ENCODE measurements at regions not wholly inside any gene's neighbourhood (a gene's known extent, or its start where the extent isn't known, plus 50 kb on each side); places are given as distances from the start of the nearest gene placed in this dataset.
"Not testable (repeated sequence)": the region's sequence is repeated elsewhere in the genome, so short reads cannot be mapped to it uniquely, and the experiment has no call there.

DNA sequence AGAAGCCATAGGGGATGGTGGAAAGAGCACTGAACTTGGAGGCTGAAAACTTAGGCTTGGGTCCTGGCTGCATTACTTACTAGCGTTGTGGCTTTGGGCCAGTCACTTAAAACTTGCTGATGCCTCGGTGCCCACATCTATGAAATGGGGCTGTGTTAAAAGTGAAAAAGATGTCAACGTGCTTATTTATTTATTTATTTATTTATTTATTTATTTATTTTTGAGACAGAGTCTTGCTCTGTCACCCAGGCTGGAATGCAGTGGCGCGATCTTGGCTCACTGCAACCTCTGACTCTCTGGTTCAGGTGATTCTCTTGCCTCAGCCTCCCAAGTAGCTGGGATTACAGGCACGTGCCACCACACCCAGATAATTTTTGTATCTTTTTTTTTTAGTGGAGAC, 94.3 kb downstream of the MRM1 start:
- not testable (repeated sequence) for DNase-seq (ENCODE audit: low read depth)

DNA sequence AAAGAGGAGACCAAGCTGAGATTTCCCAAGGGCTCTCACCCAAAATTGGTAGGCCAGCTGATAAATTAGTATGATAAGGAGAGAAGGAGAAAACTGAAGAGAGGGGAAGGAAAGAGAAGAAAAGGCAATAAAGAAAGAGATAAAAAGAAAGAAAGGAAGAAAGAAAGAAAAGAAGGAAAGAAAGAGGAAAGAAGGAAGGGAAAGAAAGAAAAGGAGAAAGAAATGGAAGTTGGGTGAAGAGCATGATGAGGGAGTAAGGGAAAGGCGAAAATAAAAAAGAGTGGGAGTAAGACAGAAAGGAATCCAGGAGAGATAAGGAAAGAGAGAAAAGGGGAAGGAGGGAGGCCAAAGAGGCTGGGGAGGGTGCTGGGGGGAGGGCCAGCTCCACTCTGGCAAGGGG, 95.4 kb downstream of the MRM1 start:
- no peak for DNase-seq (ENCODE audit: low read depth)

DNA sequence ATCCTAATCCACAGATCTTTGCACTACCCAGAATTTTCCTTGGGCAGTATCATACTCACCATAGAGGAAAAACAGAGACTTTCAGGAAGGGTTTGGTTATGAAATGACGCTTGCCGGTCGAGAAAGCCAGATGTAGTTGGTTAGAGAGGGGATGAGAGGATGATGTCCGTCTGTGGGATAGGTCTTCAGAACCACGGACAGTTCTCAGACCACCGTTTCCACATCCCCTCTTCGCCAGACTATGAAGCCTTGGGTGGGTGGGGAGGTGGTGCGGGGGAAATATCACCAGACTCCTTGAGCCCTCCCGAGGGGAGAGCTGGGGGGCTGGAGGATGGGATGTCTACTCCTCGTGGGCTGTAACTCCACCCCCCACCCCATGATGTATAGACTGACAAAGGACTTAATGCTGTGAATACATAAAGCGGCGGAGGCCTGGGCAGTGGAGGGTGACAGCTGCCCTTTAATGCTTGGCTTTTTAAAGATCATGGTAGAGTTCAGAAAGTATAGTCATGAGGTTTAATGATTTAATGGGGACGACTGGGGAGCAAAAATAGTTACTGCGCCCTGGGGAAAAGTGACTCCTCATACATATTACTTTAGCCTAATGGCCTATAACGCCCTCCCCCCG, 96.6 kb downstream of the MRM1 start:
- DNase-seq (ENCODE audit: low read depth), result no peak

DNA sequence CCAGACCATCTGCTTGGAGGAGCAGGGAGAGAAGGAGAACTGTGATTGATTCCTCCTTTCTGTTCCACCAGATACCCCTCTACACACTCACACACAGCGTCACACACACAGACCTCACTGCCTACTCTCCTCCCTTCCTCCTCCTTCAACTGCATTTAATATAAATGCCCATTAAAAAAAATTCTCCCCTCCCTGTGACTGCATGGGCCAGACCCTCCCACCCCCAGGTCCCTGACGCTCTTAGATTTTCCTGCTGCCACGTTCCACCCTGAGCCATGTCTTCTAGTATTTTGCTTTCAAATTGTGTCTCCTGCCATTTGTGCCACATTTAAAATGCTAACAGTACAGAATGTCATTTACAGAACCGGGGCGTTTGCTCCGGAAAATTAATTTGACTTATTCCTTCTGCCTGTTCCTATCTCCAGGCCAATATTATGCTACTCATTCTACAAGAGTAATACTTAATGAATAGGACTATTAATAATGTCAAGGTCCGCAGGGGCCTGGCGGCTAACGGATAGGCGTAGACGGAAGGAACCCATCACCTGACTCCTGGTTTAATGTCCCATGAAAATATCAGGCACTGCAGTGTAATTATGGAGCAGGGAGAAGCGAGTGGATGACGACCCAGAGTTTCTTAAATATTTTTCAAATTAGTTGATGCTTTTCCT, 100.2 kb downstream of the MRM1 start:
- no peak for DNase-seq (ENCODE audit: low read depth)

DNA sequence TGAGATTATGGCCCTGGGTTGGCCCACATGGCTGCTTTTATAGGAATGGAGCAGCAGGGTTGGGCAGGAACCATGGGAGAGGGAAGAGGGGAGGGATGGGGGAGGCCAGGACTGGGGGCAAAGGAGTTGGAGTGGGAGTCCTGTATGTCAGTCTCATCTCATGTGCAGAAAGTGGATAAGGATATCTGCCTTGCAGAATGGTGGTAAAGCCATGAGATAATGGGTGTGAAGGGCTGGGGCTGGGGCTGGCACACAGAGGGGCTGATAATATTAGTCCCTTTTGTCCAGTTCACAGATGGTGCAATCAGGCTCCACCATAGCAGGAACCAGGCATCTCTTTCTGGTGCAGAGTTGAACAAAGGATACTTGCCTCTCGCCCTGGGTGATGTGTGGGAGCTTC, 101.3 kb downstream of the MRM1 start:
- no peak for DNase-seq (ENCODE audit: low read depth)

DNA sequence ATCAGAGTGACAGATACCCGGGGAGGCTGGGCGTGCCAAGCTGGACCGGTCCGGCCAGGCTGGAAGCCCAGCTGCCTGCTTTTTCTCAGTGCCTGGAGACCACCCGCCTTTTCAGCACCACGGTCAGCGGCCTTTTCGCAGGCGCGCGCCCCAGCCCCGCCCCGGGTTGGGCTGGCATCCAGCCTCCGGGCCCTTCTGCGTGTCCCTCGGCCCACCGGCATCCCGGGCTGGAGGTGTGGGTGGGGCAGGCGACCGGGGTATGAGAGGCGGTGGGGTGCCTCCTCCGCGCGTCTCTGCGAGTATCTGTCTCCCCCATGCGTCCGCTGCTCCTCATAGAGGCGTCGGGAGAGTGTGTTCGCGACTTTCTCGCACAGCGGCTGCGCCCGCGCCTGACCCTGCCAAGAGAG, 102.5 kb downstream of the MRM1 start:
- DNase-seq (ENCODE audit: low read depth), result no peak

DNA sequence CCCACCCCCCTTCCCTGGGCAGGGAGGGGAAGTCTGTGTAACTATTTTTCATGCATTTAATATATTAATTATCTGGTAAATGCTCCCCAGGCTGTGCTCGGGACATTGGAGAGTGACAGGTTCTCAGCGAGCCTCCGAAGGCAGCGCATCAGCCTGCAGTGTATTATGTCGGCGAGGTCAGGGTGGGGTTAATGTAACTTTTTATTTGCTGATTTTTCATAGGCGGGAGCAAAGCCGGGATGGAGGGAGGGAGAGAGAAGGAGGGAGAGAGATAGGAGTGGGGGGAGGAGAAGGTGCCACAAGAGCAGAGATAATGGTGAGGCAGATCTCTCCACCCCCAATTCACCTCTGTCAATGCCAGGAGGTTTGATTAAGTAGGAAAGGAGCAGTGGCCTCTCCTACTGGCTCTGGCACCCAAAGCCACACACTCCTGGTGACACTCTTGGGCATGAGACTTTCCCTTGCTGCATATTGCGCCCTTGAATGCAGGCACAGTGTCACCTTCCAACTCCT, 104.0 kb downstream of the MRM1 start:
- DNase-seq (ENCODE audit: low read depth), result no peak

DNA sequence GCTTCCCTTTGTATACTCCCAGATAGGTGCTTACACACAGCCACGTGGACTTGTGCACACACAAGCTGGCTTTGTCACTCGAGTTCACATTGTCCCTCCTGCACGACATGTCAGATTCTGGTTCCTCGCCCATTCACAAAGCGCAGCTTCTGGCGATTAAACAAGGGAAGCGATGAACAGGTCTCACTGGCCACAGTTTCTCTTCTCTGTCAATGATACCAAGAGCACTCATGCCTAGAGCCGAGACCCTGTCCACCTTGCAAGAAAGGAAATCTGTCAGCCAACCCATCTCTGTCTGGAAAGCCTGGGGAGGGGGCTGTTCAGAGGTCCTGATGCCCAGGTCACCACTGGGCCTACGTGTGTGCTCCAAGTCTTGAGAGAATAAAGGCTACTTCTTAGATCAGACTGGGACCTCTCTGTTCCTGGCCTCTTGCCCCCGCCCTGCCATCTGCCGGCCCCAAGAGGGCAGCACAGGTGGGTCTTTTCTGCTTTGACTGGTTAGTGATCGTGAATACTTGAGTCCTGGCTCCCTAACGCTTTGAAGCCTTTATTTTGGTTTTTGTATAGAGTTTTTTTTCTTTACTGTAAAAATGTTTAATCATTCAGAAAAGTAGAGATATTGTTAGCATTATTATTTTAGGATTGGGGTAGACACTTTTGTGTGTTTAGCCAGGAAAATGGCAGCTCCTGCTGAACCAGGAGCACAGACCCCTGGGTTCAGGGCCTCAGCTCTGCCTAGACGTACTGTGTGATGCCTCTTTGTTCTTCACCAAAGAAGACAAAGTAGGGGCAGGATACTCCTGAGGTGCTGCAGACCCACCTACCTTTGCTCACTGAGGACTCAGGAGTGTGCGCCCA, 104.7 kb downstream of the MRM1 start:
- no peak for DNase-seq (ENCODE audit: low read depth)

DNA sequence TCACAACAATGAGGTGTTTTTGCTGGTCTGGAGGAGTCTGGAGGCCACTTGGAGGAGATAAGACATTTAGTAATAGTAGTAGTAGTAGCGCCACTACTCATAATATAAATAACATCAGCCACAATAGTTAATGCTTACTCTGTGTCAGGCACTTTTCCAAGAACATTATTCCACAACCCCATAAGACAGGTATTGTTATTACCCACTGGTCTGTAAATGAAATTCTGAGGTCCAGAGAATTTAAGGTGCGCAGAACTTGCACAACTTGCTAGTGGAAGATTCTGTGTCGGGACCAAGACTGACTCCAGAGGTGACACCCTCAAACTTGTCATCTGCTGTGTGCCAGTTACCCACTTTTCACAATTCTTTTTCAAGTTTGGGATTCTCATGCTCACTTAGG, 106.5 kb downstream of the MRM1 start:
- DNase-seq (ENCODE audit: low read depth), result no peak

DNA sequence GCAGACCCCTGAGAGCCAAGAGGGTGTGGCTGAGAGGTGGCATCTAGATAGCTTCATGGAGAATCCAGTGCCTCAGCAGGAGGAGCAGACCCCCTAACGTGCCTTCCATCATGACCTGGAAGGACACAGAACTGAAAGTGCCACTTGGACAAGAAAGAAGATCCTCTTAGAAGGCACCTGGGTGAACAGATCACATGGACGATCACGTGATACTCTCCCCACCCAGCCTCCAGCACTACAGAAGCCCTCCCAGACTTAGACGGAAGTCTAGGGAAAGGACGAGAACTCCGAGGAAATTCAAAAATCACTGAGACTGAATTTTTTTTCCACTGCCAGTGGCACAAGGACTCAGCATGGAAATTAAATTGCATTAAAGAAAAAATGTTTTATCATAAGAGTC, 113.4 kb downstream of the MRM1 start:
- no peak for DNase-seq (ENCODE audit: low read depth)

DNA sequence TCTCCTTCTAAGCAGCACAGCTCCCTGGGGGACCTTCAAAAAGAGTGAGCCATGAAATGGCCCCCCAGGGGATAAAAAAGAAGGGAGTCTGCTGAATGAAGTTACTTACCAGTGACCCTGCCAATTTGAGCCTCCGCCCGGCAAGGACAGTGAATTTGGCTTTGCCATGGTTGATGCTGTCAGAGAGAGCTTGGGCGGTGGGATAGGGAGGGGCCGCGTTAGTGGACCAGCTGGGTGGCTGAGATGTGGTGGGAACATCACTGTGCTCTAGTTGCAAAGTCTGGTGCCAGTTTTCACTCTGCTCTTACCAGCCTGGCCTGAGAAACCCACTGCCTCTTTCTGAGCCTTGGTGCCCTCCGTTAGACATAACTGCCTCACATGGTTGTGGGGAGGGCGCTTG, 114.6 kb downstream of the MRM1 start:
- DNase-seq (ENCODE audit: low read depth), result no peak

DNA sequence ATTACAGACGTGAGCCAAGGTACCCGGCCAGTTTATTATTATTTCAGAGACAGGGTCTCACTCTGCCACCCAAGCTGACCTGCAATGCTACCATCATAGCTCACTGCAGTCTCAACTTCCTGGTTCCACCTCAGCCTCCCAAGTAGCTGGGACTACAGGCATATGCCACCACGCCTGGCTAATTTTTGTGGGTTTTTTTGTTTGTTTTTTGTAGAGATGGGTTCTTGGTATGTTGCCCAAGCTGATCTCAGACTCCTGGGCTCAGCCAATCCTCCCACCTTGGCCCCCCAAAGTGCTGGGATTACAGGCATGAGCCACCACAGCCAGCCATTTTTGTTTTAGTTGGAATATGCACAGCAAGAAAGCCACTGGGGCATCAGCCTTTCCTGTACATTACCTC, 115.7 kb downstream of the MRM1 start:
- DNase-seq (ENCODE audit: low read depth), result no peak

DNA sequence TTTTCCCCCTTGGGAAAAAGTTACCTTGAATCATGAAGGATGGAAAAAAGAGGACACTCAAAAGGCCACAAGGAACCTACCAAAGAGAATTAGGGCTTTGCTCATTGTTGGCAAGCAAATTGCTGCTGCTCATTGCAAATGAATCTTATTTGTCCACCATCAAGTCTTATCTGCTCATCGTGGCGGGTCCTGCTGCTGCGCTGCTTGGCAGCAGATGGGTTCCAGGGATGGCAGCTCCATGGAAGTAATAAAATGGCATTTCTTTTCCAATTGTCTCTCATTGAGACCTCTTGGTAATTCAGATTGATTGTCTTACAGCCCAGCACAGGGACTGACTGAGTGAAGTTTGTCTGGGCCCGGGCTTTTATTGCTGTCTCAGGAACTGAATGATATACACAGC, 118.7 kb downstream of the MRM1 start:
- no peak for DNase-seq (ENCODE audit: low read depth)

DNA sequence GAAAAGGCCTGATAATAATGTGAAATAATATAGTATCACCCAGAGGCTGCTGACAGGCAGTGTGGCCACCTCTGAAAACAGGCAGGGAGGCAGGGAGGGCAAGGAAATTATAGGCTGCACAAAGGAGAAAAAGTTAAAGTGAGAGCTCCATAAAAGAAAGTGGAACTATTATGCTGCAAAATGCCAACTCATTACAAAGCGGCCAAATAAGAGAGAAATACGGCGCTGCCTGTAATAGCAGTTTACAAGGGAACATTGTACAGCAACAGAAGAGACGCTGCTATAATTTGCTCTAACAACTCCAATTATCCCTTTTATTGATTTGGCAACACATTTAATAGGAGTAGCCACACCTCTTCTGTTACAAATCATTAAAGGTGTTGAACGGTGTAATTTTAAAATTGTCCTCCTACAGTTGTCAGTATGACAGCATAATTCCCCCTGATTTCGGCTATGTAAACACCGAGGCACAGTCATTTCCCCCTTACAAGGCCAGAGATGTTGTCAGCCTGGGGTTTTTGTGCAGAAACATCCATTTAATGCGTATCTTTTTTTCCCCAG, 120.3 kb downstream of the MRM1 start:
- DNase-seq (ENCODE audit: low read depth), result no peak

DNA sequence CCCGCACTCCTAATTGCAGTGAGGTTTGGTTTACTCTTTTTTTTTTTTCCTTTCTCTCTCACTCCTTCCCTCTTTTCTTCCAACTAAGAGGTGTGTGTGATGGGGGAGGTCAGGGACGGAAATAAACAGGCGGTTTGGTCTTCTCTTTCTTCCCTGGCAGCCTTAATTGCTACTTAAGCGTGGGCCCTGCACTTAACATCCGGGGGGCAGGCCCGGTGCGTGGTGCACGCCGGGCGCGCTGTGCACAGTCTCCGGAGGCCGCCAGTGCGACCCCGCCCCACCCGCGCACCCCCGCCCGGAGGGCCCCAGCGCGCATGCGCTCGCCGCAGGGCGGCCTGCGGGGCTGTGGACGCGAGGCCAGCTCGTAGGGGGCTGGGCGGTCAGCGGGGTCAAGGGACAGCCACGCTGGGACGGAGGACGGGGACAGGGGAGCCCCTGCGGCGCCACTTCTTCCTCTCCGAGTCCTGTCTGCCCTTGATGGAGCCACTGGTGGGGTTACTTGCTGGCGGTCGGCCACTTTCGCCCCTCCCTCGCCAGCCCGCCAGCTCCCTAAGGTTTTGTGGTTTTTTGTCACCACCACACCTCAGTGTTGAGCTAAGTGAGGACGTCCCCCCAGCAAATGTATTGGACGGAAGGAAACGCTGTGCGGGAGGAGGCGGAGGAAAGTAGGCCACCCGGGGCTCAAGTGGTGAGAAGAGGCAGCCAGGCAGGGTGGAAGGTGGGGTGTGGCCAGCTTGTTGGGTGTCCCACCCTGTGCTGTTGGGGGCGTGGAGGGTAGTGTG, 120.9 kb downstream of the MRM1 start:
- no peak for DNase-seq (ENCODE audit: low read depth)

DNA sequence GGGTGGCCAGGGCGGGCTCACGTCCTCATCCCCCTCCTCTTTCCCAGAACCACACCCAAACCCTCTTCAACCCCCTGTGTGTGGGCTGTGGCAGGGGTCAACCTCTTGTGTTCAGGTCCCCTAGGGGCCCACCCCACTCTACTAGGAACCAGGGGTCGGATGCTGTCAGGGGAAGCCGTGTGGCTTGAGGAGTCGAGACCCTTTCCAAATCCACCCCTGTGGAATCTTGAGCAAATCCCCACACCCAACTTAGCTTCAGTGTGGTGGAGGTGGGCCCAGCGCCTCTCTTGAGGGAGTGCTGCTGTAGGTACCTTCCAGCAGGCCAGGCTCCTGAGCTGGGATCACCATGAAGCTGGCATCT, 121.5 kb downstream of the MRM1 start:
- DNase-seq (ENCODE audit: low read depth), result no peak

DNA sequence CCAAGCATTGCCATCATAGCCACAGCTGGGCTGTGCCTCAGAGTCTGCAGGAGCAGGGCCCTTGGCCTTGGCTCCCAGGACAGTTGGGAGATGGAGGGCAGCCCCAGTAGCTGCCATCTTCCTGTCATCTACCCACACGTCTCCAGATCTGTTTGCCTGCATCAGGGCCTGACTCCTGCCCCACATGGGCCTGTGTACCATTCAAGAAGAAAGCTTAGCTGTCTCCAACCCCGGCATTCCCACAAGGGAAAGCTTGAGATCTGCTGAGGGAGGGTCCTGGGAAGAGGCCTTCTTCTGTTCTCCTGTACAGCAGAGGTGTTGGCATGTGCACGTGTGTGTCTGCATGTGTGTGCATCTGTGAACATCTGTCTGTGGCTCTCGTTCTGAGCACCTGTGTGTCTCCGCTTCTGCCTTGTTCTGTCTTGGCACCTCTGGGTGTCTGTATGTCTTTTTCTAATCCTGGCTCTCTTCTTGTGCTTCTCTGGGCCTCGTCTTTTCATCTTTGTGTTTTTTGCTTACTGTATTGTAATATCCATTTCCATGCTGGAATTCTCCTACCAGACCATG, 122.2 kb downstream of the MRM1 start:
- no peak for DNase-seq (ENCODE audit: low read depth)

DNA sequence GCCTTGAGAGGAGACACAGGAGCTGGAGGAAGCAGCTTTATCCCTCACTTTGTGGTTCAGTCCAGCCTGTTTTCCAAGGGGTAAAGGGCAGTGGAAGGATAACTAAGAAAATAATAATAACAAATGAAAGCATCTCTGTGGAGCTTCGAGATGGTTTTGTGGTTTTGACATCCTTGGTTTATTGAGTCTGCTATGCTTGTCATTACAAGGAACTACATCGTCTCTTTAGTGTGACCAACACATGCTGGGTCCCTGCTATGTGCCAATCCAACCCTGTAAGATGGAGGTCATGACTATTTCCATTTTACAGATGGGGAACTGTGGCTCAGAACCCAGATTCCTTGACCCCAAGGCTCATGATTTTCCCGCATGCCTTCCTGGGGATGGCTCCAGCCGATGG, 124.8 kb downstream of the MRM1 start:
- DNase-seq (ENCODE audit: low read depth), result no peak

DNA sequence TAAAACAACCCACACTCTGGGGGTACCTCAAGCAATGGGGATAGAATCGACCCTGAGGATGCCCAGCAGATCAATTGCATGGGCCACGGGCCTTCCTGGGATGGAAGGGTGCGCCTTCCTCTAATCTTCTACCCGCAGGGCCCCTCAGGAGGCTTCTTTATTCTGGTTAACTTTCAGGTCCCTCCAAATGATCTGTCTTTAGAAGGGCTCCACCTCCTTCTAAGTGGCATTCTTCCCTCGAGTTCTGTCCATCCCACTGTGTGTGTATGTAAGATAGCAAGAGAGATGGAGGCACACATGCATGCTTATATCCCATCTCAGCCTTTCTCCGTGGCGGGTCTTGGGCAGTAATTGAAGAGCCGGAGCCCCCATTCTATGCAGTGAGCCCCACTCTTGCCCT, 125.7 kb downstream of the MRM1 start:
- no peak for DNase-seq (ENCODE audit: low read depth)

DNA sequence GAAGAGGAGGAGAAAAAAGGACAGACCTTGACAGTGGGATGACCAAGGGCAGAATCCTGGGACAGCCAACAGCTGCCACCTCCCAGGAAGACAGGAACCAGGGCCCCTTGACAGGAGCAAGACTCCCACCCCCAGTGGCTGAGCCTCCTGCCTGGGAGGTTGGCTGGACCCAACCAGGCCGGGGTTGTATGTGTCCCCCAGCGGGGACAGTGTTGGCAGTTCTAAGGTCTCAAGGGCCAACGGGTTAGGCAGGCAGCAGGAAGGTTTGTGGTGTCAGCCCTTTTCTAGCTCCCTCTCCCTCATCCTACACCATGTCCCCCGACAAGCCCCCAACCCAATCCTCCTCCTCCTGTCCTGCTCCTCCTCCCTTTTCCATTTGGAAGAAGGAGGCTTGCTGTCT, 126.2 kb downstream of the MRM1 start:
- no peak for DNase-seq (ENCODE audit: low read depth)
